ENCODE measurements at regions not wholly inside any gene's neighbourhood (a gene's known extent, or its start where the extent isn't known, plus 50 kb on each side); places are given as distances from the start of the nearest gene placed in this dataset.

DNA sequence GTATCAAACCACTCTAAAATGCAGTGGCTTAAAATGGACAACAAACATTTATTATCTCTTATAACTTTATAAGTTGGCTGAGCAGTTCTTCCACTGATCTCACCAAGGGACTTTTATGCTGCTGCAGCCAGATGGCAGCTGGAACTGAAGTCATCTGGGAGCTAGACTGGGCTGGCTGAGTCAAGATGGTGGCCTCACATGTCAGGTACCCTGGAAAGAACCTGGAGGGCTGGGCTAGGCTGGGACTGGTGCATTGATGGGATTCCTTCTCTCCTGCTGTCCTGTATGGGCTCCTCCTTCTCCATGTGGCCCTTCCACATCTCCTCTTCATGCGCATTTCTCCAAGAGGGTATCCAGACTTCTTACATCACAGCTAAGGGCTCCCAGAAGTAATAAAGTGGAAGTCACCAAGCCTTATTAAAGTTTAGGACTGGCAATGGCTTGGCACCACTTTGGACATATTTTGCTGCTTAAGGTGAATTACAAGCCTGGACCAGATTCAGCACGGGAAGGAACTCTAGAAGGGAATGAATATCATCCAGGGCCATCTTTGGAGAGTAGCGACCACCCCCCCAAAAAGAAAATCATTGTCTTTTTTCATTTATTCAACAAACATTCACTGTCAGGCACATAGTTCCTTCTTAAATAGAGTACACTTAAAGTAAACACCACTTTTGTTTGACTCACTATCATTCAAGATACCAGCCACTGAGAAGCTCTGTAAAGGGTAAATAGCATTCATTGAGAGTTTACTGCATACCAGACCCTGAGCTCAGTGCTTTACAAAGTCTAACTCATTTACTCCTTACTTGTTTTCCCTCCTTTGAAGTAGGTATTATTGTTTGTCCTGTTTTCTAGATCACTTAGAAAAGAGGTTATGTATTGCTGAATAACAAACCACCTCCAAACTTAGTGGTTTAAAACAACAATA lies 138.0 kb downstream of the ZFP36L2 start:
- no peak for DNase-seq (ENCODE audit: low read depth in 2 of 3, low spot score in 2 of 3)

DNA sequence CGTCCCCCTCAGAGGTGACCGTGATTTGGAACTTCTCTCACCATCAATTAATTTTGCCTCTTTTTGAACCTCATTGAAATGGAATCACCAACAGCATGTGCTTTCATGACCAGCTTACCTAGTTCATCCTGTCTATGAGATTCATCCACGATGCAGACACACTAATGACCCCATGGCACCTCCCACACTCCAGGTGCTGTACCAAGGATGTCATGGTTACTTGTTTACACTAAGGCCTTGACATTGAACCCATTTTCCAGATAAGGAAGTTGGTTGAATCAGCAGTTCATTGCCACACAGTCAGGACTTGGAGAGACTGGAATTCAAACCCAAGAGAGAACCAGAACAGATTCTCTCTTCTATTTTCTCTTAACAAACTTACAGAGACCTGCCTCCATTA lies 139.0 kb downstream of the ZFP36L2 start:
- DNase-seq (ENCODE audit: low read depth in 2 of 3, low spot score in 2 of 3): no peak

DNA sequence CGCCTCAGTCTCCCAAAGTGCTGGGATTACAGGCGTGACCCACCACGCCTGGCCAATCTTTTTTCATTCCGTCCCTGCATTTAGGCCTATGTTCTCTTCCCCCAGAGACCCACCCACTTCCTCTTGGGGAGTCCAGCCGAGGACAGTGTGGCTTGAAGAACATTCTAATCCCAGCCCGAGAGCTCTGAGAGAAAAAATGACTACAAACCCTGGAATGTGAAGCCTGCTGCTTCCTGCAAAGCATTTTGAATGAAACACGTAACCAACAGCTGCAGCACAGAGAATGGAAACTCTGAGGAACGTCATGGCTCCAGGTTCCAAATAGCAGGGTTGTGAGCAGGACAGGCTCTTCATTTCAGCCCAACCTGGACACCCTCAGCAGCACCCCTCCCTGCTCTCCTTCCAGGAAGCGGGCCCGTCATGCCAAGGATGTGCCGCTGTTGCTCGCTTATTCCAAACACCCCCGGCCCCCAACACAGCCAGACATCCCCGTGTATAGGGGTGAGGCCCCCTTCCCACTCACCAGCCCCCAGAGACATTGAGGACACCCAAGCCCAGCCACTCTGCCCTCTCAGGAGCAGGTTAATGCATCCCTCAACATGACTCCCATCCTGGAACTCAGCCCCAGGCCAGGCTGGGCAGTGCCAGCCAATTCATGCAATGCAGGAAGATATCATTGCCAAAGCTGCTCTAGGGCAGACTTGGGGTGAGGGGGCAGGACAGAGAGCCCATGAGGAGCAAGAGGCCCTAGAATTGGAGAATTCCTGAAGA lies 139.8 kb downstream of the ZFP36L2 start:
- DNase-seq (ENCODE audit: low read depth in 2 of 3, low spot score in 2 of 3): no peak

- no peak for DNase-seq (ENCODE audit: low read depth in 2 of 3, low spot score in 2 of 3)
These were observed 140.5 kb downstream of the ZFP36L2 start for GRCh38 chr2:43085929-43086328.

DNA sequence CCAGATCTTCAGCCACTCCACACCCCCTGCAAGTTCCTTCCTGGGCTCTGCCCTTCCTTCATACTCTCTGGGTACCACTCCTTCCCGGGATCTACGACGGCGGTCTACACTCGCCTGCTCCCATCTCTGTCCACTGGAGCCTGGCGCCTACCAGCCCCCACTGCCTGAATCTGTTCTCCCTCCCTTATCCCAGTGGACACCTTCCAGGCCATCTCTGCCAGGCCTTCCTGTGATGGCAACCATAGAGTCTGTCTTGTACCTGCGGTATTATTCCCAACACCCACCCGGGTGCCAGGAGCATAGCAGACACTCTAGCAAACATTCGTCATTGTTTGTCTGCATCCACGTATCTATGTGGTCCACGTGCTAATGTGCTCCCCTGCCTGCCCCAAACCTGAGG lies 140.9 kb downstream of the ZFP36L2 start:
- no peak for DNase-seq (ENCODE audit: low read depth in 2 of 3, low spot score in 2 of 3)

GRCh38 chr2:43084699-43085091 lies 141.7 kb downstream of the ZFP36L2 start:
- DNase-seq (ENCODE audit: low read depth in 2 of 3, low spot score in 2 of 3): peak in 1 of 3 donors; percentile 18

DNA sequence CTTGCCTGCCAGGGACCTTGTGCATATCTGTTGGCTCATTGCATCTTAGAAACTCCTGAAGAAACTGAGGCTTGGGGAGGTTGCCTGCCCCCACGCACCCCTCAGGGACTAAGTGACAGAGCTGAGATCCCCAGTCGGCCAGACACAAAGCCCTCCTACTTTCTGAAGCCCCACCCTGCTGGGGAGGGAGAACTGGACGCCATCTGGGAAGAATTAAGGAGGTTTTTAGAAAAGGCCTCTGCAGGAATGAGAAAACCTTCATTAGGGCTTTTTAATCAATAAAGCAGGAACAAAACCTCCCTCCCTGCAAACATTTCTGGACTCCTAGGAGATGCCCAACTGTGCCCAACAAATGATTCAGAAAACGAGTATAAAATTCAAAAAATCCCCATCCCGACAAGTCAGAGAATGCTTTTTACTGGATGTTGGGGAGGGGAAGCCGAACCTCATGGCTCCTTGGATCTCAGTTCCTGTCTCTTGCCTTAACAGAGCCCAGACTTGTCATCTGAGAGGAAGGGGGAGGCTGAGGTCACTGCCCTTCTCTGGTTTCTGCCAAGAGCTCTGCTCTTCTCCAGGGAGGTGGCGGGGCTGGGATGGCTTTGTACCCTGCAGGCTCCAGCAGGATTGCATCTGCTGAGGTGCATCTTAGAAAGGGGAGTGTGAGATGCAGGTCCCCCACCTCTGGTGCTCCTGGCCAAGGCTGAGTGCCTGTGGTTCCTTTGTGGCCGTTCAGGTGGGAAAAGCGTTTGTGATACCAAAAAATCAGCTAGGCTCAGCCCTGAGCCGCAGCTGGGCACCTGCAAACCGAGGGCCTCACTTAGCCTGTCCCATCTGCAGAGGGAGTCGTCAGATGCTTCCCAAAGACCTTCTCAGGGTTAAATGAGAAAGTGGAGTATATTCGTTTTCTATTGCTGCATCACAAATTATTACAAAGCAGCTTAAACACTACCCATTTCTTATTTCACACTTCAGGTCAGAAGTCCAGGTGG lies 142.4 kb downstream of the ZFP36L2 start:
- DNase-seq (ENCODE audit: low read depth in 2 of 3, low spot score in 2 of 3): no peak

DNA sequence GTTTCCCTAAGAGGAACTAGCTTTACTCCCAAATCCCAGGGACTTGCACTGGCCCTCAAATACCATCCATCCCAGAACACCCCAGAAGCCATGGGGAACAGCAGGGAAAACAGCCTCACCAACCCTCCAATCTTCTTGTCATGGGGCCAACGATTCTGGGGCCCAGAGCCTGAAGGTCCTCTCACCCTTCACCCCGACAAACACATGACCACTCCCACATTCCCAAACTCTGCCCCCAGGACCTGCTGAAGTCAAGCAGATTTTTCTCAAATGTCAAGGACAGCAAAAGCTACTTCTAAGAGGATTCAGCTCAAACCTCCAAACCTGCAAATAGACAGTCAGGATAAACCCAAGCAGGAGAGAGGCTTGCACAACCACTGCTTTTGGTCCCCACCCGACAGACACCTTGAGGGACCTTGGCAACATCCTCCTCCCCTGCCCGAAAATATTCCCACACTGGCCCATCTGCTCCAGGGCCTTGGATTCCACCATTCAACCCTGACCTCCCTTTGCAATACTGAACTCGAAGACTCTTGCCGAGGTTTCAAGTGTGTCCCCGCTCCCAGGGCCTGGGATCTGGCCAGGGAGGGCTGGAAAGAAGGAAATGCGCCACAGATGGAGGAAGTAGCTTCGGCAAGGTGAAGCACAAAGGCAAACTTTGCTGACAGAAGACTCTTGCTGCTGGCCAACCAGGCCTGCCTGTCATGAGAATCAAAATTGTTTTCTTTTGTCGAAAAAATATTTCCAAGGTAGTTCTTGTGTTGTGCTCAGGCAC lies 143.3 kb downstream of the ZFP36L2 start:
- DNase-seq (ENCODE audit: low read depth in 2 of 3, low spot score in 2 of 3): no peak

- no peak for DNase-seq (ENCODE audit: low read depth in 2 of 3, low spot score in 2 of 3)
These were observed 144.1 kb downstream of the ZFP36L2 start for GRCh38 chr2:43082111-43082894.

- no peak for DNase-seq (ENCODE audit: low read depth in 2 of 3, low spot score in 2 of 3)
These were observed 145.2 kb downstream of the ZFP36L2 start for GRCh38 chr2:43081131-43081765.

GRCh38 chr2:43080571-43081021 lies 145.8 kb downstream of the ZFP36L2 start:
- DNase-seq (ENCODE audit: low read depth in 2 of 3, low spot score in 2 of 3): no peak

DNA sequence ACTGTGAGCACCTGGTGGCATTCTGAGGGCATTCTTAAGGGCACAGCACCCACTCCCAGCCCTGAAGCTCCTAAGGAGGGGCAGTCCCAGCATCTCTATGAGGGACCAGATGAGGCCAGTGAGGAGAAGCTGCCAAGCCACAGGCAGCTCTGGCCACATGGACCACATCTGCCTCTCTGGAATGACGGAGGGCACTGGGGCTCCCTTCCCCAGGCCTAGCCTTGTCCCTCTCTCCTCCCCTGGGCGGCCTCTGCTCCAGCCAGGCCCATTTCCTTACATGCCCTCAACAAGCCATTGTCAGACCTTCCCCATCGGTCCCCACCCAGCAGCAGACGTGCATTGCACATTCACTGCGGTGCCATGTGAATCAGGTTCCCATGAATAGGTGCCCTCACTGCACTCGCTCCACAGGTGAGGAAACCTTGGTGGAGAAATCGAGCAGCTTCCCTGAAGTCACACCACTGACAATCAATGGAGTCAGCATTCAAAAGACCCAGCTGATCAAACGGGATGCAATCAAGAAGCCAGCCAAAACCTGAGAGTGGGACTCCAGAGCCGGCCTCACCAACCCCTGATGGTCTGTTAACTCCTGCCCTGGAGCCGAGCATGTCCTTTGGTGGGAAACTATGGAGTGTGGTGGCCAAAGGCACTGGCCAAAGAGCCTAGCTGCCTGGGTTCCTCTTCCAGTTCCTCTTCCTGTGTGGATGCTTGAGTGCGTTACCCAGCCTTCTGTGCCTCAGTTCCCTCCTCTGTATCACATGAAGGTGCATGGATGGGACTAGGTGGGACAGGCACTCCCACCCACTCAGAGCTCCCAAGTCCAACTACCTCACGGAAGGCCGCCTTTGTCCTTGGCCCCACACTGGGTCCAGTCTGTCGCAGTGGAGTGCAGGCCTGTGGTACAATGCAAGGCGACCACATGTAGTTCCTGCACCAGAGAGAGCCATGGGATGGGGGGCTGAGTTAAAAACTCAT lies 147.3 kb downstream of the ZFP36L2 start:
- no peak for DNase-seq (ENCODE audit: low read depth in 2 of 3, low spot score in 2 of 3)

- DNase-seq (ENCODE audit: low read depth in 2 of 3, low spot score in 2 of 3): no peak
These were observed 148.1 kb downstream of the ZFP36L2 start for GRCh38 chr2:43078301-43078700.

- DNase-seq (ENCODE audit: low read depth in 2 of 3, low spot score in 2 of 3): no peak
These were observed 148.5 kb downstream of the ZFP36L2 start for GRCh38 chr2:43077876-43078275.

GRCh38 chr2:43076676-43077075 lies 149.7 kb downstream of the ZFP36L2 start:
- no peak for DNase-seq (ENCODE audit: low read depth in 2 of 3, low spot score in 2 of 3)

GRCh38 chr2:43075811-43076585 lies 150.4 kb downstream of the ZFP36L2 start:
- DNase-seq (ENCODE audit: low read depth in 2 of 3, low spot score in 2 of 3): no peak

Data from hematopoietic multipotent progenitor cell (in vitro differentiated cells).